UCSD-AML1 (cell line): ENCODE measurements at regions not wholly inside any gene's neighbourhood (a gene's known extent, or its start where the extent isn't known, plus 50 kb on each side); places are given as distances from the start of the nearest gene placed in this dataset.

Source experiments
- DNase-seq: peaks from one replicate; lab custom pipeline; 2025; ENCODE audit not compliant: unreplicated experiment; lab: John Stamatoyannopoulos, UW

GRCh38 chr1:81635816-81636215, 164.9 kb upstream of the ADGRL2 start:
- no peak for DNase-seq

- no peak for DNase-seq
Measured at GRCh38 chr1:81634294-81634693, 166.4 kb upstream of the ADGRL2 start.

GRCh38 chr1:81619156-81619555, 181.6 kb upstream of the ADGRL2 start:
- DNase-seq, result no peak

- DNase-seq, result no peak
Measured at GRCh38 chr1:81618376-81618775, 182.4 kb upstream of the ADGRL2 start.

- DNase-seq, result no peak
Measured at GRCh38 chr1:81617308-81617967, 183.3 kb upstream of the ADGRL2 start.

GRCh38 chr1:81613803-81614202, 186.9 kb upstream of the ADGRL2 start:
- no peak for DNase-seq

- no peak for DNase-seq
Measured at GRCh38 chr1:81607924-81608323, 192.8 kb upstream of the ADGRL2 start.

- DNase-seq, result no peak
Measured at GRCh38 chr1:81607086-81607485, 193.6 kb upstream of the ADGRL2 start.

- no peak for DNase-seq
Measured at GRCh38 chr1:81606656-81607055, 194.1 kb upstream of the ADGRL2 start.

GRCh38 chr1:81605023-81605422, 195.7 kb upstream of the ADGRL2 start:
- DNase-seq, result no peak

- no peak for DNase-seq
Measured at GRCh38 chr1:81600878-81601622, 199.7 kb upstream of the ADGRL2 start.

GRCh38 chr1:81600363-81600762, 200.4 kb upstream of the ADGRL2 start:
- no peak for DNase-seq

GRCh38 chr1:81598623-81599022, 202.1 kb upstream of the ADGRL2 start:
- DNase-seq, result no peak

- no peak for DNase-seq
Measured at GRCh38 chr1:81597720-81598426, 202.9 kb upstream of the ADGRL2 start.

GRCh38 chr1:81596341-81596740, 204.4 kb upstream of the ADGRL2 start:
- DNase-seq, result no peak

- no peak for DNase-seq
Measured at GRCh38 chr1:81594206-81594605, 206.5 kb upstream of the ADGRL2 start.

GRCh38 chr1:81592233-81592632, 208.5 kb upstream of the ADGRL2 start:
- DNase-seq, result no peak

- DNase-seq, result no peak
Measured at GRCh38 chr1:81590171-81590570, 210.6 kb upstream of the ADGRL2 start.

- DNase-seq, result no peak
Measured at GRCh38 chr1:81588149-81588548, 212.6 kb upstream of the ADGRL2 start.

- no peak for DNase-seq
Measured at GRCh38 chr1:81587426-81587825, 213.3 kb upstream of the ADGRL2 start.

GRCh38 chr1:81585371-81585770, 215.4 kb upstream of the ADGRL2 start:
- no peak for DNase-seq

- no peak for DNase-seq
Measured at GRCh38 chr1:81584398-81584797, 216.3 kb upstream of the ADGRL2 start.
